ENCODE measurements at regions not wholly inside any gene's neighbourhood (a gene's known extent, or its start where the extent isn't known, plus 50 kb on each side); places are given as distances from the start of the nearest gene placed in this dataset.

GRCh38 chr1:79290927-79291474, 284.5 kb upstream of the ADGRL4 start:
- TF ChIP-seq PHF8 (conservative IDR thresholded peaks at IDR 0.05; ENCODE audit: low read depth, low read length) = no peak
- TF ChIP-seq EP300 (IDR thresholded peaks at IDR 0.05; ENCODE audit: borderline replicate concordance in 1 of 2, low read depth in 2 of 2, low read length in 2 of 2) = no peak
- TF ChIP-seq CEBPB (IDR thresholded peaks at IDR 0.05; ENCODE audit: low read depth, low read length) = no peak
- no peak for TF ChIP-seq KDM5A (IDR thresholded peaks at IDR 0.05; ENCODE audit: low read length)
- TF ChIP-seq HDAC6 (IDR thresholded peaks at IDR 0.05; ENCODE audit: low read depth, low read length) = no peak
- no peak for TF ChIP-seq MAFK (IDR thresholded peaks at IDR 0.05; ENCODE audit: low read depth, low read length)
- TF ChIP-seq, protein P1, sequence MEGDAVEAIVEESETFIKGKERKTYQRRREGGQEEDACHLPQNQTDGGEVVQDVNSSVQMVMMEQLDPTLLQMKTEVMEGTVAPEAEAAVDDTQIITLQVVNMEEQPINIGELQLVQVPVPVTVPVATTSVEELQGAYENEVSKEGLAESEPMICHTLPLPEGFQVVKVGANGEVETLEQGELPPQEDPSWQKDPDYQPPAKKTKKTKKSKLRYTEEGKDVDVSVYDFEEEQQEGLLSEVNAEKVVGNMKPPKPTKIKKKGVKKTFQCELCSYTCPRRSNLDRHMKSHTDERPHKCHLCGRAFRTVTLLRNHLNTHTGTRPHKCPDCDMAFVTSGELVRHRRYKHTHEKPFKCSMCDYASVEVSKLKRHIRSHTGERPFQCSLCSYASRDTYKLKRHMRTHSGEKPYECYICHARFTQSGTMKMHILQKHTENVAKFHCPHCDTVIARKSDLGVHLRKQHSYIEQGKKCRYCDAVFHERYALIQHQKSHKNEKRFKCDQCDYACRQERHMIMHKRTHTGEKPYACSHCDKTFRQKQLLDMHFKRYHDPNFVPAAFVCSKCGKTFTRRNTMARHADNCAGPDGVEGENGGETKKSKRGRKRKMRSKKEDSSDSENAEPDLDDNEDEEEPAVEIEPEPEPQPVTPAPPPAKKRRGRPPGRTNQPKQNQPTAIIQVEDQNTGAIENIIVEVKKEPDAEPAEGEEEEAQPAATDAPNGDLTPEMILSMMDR (IDR thresholded peaks at IDR 0.05; ENCODE audit: control extremely low read depth in 1 of 3, insufficient read depth in 1 of 3, low read depth in 1 of 3, low read length in 3 of 3) = no peak
- TF ChIP-seq JUND (IDR thresholded peaks at IDR 0.05; ENCODE audit: low read length) = no peak
- TF ChIP-seq ATF2 (IDR thresholded peaks at IDR 0.05; ENCODE audit: low read length) = no peak
- TF ChIP-seq BCL11A (IDR thresholded peaks at IDR 0.05; ENCODE audit: low read depth in 2 of 2, low read length in 2 of 2) = no peak
- no peak for TF ChIP-seq SIRT6 (IDR thresholded peaks at IDR 0.05; ENCODE audit: low read length)

Data from H1 (cell line).